ENCODE measurements at regions not wholly inside any gene's neighbourhood (a gene's known extent, or its start where the extent isn't known, plus 50 kb on each side); places are given as distances from the start of the nearest gene placed in this dataset.

DNA sequence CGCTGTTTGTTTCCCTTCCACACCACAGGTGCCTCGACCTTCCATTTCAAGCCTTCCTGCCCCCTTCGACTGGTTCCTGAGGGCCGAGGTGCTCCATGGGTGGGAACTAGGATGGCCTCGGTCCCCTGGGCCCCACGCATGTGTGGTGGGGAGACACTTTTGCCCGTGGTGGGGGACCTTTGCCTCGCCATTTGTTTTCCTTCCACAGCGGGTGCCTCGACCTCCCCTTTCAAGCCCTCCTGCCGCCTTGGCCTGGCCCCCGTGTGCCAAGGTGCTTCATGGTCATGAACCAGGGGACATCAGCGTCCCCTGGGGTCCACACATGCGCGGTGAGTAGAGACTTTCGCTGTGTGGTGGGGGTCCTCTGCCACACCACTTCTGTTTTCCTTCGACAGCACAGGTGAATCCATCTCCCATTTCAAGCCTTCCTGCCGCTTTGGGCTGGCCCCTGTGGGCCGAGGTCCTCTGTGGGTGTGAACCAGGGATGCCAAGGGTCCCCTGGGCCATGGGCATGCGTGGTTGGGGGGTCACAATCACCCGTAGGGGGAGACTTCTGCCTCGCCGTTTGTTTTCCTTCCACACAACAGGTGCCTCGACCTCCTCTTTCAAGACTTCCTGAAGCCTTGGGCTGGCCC, 364.4 kb downstream of the ALG10 start:
- DNase-seq = no peak

GRCh38 chr12:34387711-34388635, 365.7 kb downstream of the ALG10 start:
- no peak for DNase-seq

DNA sequence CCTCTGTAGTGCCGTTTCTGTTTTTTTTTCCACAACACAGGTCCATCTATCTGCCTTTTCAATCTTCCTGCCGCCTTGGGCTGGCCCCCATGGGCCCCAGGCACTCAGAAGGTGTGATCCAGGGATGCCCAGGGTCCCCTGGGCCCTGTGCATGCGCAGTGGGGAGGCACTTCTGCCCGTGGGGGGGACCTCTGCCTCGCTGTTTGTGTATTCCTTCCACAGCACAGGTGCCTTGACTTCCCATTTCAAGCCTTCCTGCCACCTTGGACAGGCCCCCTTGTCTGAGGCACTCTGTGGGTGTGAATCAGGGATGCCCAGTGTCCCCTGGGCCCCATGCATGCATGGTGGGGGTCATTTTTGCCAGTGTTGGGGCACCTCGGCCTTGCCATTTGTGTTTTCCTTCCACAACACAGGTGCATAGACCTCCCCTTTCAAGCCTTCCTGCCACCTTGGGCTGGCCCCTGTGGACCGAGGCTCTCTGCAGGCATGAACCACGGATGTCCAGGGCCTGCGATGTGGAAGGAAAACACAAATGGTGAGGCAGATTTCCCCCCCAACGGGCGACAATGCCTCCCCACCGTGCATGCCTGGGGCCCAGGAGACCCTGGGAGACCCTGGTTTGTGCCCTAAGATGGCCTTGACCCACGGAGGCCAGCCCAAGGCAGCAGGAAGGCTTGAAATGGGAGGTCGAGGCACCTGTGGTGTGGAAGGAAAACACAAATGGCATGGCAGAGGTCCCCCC, 366.5 kb downstream of the ALG10 start:
- DNase-seq = no peak

DNA sequence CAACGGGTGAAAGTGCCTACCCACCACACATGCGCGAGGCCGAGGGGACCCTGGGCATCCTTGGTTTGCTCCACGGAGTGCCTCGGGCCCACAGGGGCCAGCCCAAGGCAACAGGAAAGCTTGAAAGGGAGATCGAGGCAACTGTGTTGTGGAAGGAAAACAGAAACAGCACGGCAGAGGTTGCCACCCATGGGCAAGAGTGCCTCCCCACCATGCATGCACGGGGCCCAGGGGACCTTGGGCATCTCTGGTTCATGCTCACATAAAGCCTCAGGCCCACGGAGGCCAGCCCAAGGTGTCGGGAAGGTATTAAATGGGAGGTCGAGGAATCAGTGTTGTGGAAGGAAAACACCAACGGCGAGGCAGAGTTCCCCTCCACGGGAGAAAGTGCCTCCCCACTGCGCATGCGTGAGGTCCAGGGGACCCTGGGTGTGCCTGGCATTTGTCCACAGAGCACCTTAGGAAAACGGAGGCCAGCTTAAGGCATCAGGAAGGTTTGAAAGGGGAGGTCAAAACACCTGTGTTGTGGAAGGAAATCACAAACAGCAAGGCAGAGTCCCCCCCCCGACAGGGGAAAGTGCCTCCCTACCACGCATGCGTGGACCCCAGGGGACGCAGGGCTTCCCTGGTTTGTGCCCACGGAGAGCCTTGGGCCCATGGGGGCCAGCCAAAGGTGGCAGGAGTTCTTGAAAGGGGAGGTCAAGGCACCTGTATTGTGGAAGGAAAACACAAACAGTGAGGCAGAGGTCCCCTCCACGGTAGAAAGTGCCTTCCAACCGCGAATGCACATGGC, 367.3 kb downstream of the ALG10 start:
- no peak for DNase-seq

- DNase-seq = no peak
These were observed 368.0 kb downstream of the ALG10 start for GRCh38 chr12:34390171-34390841.

DNA sequence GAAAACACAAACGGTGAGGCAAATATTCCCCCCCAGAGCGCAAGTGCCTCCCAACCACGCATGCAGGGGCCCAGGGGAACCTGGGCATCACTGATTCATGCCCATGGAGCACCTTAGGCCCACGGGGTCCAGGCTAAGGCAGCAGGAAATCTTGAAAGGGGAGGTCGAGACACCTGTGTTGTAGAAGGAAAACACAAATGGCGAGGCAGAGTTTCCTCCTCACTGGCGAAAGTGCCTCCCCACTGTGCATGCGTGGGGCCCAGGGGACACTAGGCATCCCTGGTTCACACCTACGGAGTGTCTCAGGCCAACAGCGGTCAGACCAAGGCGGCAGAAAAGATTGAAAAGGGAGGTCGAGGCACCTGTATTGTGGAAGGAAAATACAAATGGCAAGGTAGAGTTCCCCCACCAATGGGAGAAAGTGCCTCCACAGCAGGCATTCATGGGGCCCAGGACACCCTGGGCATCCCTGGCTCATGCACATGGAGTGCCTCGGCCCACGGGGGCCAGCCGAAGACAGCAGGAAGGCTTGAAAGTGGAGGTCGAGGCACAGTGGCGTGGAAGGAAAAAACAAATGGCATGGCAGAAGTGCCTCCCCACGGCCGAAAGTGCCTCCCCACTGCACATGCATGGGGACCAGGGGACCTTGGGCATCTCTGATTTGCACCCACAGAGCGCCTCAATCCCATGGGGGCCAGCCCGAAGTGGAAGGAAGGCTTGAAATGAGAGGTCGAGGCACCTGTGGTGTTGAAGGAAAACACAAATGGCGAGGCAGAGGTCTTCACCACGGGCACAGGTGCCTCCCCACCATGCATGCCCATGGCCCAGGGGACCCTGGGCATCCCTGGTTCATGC, 368.8 kb downstream of the ALG10 start:
- DNase-seq = no peak

- DNase-seq = no peak
These were observed 369.7 kb downstream of the ALG10 start for GRCh38 chr12:34391771-34392581.

DNA sequence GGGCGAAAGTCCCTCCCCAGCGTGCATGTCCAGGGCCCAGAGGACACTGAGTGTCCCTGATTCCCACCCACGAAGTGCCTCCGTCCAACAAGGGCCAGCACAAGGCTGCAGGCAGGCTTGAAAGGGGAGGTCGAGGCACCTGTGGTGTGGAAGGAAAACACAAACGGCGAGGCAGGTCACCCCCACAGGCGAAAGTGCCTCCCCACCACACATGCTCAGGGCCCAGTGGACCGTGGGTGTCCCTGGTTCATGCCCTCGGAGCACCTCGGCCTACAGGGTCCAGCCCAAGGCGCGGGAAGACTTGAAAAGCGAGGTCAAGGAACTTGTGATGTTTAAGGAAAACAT, 370.4 kb downstream of the ALG10 start:
- DNase-seq = no peak

GRCh38 chr12:34393086-34393820, 371.0 kb downstream of the ALG10 start:
- no peak for DNase-seq

- DNase-seq = no peak
These were observed 371.5 kb downstream of the ALG10 start for GRCh38 chr12:34393821-34394150.

DNA sequence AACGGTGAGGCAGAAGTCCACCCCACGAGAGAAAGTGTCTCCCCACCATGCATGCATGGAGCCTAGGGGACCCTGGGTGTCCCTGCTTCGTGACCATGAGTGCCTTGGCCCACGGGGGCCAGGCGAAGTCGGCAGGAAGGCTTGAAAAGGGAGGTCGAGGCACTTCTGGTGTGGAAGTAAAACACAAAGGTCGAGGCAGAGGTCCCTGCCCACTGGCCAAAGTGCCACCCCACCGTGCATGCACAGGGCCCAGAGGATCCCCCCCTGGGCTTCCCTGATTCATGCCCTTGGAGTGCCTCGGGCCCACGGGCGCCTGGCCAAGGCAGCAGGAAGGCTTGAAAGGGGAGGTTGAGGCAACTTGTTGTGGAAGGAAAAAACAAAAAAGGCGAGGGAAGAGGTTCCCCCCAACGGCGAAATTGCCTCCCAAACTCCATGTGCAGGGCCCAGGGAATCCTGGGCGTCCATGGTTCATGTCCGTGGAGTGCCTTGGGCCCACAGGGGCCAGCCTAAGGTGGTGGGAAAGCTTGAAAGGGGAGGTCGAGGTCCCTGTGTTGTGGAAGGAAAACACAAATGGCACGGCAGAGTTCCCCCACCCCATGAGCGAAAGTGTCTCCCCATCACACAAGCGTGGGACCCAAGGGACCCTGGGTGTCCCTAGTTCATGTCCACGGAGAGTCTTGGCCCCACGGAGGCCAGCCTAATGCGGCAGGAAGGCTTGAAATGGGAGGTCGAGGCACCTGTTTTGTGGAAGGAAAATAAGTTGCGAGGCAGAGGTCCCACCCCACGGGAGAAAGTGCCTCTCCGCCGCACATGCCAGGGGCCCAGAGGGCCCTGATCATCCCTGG, 372.1 kb downstream of the ALG10 start:
- DNase-seq = no peak

DNA sequence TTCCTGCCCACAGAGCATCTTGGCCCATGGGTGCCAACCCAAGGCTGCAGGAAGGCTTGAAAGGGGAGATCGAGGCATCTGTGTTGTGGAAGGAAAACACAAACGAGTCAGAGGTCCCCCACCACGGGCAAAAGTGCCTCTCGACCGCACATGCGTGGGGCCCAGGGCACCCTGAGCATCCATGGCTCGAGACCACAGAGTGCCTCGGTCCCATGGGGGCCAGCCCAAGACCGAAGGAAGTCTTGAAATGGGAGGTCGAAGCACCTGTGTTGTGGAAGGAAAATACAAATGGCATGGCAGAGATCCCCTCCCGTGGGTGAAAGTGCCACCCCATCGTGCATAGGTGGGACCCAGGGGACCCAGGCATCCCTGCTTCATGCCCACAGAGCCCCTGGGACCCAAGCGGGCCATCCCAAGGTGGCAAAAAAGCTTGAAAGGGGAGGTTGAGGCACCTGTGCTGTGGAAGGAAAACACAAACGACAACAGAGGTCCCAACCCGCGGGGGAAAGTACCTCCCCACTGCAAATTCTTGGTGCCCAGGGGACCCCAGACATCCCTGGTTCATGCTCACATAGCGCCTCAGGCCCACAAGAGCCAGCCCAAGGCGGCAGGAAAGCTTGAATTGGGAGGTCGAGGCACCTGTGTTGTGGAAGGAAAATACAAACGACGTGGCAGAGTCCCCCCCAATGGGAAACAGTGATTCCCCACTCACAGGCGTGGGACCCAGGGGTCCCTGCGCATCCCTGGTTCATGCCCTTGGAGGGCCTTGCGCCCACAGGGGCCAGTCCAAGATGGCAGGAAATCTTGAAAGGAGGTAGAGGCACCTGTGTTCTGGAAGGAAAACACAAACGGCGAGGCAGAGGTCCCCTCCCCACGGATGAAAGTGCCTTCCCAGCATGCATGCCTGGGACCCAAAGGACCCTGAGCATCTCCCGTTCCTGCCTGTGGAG, 373.0 kb downstream of the ALG10 start:
- no peak for DNase-seq

- no peak for DNase-seq
These were observed 373.9 kb downstream of the ALG10 start for GRCh38 chr12:34396006-34396860.

DNA sequence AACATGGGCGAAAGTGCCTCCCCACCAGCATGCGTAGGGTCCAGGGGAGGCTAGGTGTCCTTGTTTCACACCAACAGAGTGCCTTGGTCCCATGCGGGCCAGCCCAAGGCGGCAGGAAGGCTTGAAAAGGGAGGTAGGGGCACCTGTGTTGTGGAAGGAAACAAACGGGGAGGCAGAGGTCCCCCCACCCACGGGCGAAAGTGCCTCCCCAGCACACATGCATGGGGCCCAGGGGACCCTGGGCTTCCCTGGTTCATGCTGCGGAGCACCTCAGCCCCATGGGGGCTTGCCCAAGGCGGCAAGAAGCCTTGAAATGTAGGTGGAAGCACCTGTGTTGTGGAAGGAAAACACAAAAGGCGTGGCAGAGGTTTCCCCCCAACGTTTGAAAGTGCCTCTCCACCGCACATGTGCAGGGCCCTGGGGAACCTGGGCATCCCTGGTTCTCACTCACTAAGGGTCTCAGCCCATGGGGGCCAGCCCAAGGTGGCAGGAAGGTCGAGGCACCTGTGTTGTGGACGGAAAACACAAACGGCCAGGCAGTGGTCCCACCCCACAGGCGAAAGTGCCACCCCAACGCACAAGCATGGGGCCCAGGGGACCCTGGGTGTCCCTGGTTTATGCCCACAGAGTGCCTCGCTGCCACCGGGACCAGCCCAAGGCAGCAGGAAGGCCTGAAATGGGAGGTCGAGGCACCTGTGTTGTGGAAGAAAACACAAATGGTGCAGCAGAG, 374.7 kb downstream of the ALG10 start:
- DNase-seq = no peak

DNA sequence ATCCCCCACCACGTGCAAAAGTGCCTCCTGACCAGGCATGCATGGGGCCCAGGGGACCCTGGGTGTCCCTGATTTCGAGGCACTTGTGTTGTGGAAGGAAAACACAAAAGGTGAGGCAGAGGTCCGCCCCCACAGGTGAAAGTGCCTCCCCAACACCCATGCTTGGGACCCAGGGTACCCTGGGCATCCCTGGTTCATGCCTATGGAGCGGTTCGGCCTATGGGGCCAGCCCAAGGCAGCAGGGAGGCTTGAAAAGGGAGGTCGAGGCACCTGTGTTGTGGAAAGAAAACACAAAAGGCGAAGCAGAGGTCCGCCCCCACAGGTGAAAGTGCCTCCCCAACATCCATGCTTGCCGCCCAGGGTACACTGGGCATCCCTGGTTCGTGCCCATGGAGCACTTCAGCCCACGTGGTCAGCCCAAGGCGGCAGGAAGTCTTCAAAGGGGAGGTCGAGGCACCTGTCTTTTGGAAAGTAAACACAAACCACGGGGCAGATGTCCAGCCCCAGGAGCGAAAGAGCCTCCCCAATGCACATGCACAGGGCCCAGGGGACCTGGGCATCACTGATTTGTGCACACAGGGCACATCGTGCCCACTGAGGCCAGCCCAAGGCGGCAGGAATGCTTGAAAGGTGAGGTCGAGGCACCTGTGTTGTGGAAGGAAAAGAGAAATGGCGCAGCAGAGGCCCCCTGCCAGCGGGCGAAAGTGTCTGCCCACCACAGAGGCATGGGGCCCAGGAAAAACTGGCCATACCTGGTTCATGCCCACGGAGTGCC, 375.5 kb downstream of the ALG10 start:
- no peak for DNase-seq

Data from activated CD4-positive, alpha-beta T cell treated with anti-CD3 and anti-CD28 coated beads, Interleukin-2, amount 50 U/mL, for 4 hours (primary cell).